Body of pancreas (tissue), 4 donors: ENCODE measurements at regions not wholly inside any gene's neighbourhood (a gene's known extent, or its start where the extent isn't known, plus 50 kb on each side); places are given as distances from the start of the nearest gene placed in this dataset.

Experiments used
- ATAC-seq: fragments of 150-250 bp; one replicate; pipeline ENCODE4 v1.9.1; 2016
- DNase-seq, 4 donors: peaks; one replicate each; pipeline ENCODE4 v3.0.0-alpha.2; 2019
- H3K27ac ChIP-seq, 4 donors: fragments of 200-600 bp; sonication (generic); 1 replicate in 3 of 4; 2 replicates in 1 of 4; pipeline versions ENCODE4 v1.5.1 to v1.6.1; 2016 to 2019; ENCODE audit warnings: mild to moderate bottlenecking in 1 of 4, mixed read lengths in 1 of 4, moderate library complexity in 1 of 4
- H3K27me3 ChIP-seq, 2 donors: fragments of 200-600 bp; sonication (generic); one replicate each; pipeline ENCODE4 v1.6.0; 2016; ENCODE audit warnings: mild to moderate bottlenecking in 1 of 2
- H3K36me3 ChIP-seq, 2 donors: fragments of 200-600 bp; sonication (generic); replicated peaks in 1 of 2; 2 replicates each; pipeline ENCODE4 v1.5.1; 2016; ENCODE audit warnings: low read depth in 2 of 2; ENCODE audit not compliant: insufficient read depth in 1 of 2
- H3K4me1 ChIP-seq: fragments of 200-600 bp; sonication (generic); one replicate; pipeline ENCODE4 v1.6.0; 2016
- H3K4me3 ChIP-seq, 2 donors: fragments of 200-600 bp; sonication (generic); 1 replicate in 1 of 2; 2 replicates in 1 of 2; pipeline ENCODE4 v1.5.1; 2016 to 2019
- H3K9me3 ChIP-seq, 3 donors: fragments of 200-600 bp; sonication (generic); 1 replicate in 2 of 3; 2 replicates in 1 of 3; pipeline ENCODE4 v1.5.1; 2016
- CTCF ChIP-seq, 7 experiments: fragments of 450-650 bp in 4 of 7; fragments of 200-600 bp in 3 of 7; sonication (generic) in 3 of 7; IDR thresholded peaks; one replicate each; pipeline ENCODE4 v1.5.1; 2016 to 2019; ENCODE audit warnings: antibody characterized with exemption in 7 of 7
- POLR2A ChIP-seq, 3 donors: fragments of 450-650 bp; IDR thresholded peaks; one replicate each; pipeline ENCODE4 v1.6.1; 2016; ENCODE audit warnings: antibody characterized with exemption in 3 of 3, mild to moderate bottlenecking in 2 of 3
- WGBS, 2 donors: methylation state at CpG; one replicate each; pipeline ENCODE4 v1.1.5; 2017; 5-methylcytosine and 5-hydroxymethylcytosine counted together
- intact Hi-C: fragments of 100-400 bp; cut with DNase I; formaldehyde crosslinking; loops from one replicate; pipeline ENCODE4 v1.15.1; 2023

GRCh38 chr14:56720703-56721460 lies 89.4 kb downstream of the OTX2 start:
- no peak for DNase-seq
- TF ChIP-seq POLR2A (IDR thresholded peaks at IDR 0.05) (no peak), CTCF (IDR thresholded peaks at IDR 0.05) (no peak)

DNA sequence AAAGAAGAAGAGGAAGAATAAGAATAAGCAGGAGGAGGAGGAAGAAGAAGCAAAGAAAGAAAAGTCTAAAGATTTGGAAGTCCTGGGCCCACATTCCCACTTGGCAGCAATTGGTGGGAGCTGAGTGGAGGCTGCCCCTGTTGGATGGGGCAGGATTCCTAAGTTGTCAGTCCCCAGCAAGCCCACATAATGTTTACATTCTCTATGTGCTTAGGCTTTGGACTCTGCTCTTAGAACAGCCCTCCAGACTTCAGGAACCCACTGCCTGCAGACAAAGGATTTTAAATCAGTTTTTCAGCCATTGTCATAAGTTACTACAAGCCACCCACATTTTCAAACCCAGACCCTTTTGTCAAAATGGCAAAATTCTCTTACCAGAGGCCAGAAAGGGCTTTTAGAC lies 92.0 kb downstream of the OTX2 start:
- no peaks in the 10 kb centered on the region for H3K36me3 ChIP-seq
- intact Hi-C loops = no loop called here
- H3K27me3 ChIP-seq = no peaks in the 10 kb centered on the region
- no peak overlapping the region for H3K27ac ChIP-seq
- TF ChIP-seq POLR2A (IDR thresholded peaks at IDR 0.05) = no peak
- TF ChIP-seq CTCF (IDR thresholded peaks at IDR 0.05) = no peak
- H3K9me3 ChIP-seq = no peaks in the 10 kb centered on the region
- ATAC-seq (no peak), DNase-seq (no peak)
- H3K4me3 ChIP-seq = no peak overlapping the region
- no peaks in the 10 kb centered on the region for H3K4me1 ChIP-seq

More at GRCh38 chr14:56720703-56721460, 89.4 kb downstream of the OTX2 start:
- intact Hi-C loops = no loop called here
- WGBS, 2 donors = 23 to 48% methylated on average over 4 of the region's 4 CpGs
- no peak overlapping the region for H3K27ac ChIP-seq
- H3K36me3 ChIP-seq = no peaks in the 10 kb centered on the region
- no peak for ATAC-seq
- no peaks in the 10 kb centered on the region for H3K4me1 ChIP-seq
- no peak overlapping the region for H3K4me3 ChIP-seq
- no peaks in the 10 kb centered on the region for H3K27me3 ChIP-seq
- H3K9me3 ChIP-seq = no peaks in the 10 kb centered on the region

GRCh38 chr14:56716705-56717104 lies 93.6 kb downstream of the OTX2 start:
- H3K27me3 ChIP-seq = no peaks in the 10 kb centered on the region
- DNase-seq (no peak), ATAC-seq (no peak)
- TF ChIP-seq CTCF (IDR thresholded peaks at IDR 0.05) = no peak
- TF ChIP-seq POLR2A (IDR thresholded peaks at IDR 0.05) = no peak
- 61 to 63% methylated on average over 2 of the region's 2 CpGs for WGBS, 2 donors
- H3K9me3 ChIP-seq = no peaks in the 10 kb centered on the region
- H3K27ac ChIP-seq = no peak overlapping the region
- intact Hi-C loops = no loop called here
- no peaks in the 10 kb centered on the region for H3K36me3 ChIP-seq
- H3K4me3 ChIP-seq = no peak overlapping the region
- H3K4me1 ChIP-seq = no peaks in the 10 kb centered on the region

- Histone ChIP-seq H3K27me3 (no peaks in the 10 kb centered on the region), H3K4me1 (no peaks in the 10 kb centered on the region), H3K4me3 (no peak overlapping the region), H3K27ac (no peak overlapping the region), H3K36me3 (no peaks in the 10 kb centered on the region), H3K9me3 (no peaks in the 10 kb centered on the region)
- intact Hi-C loops = no loop called here
- 62 to 71% methylated on average over 3 to 4 of the region's 4 CpGs for WGBS, 2 donors
- TF ChIP-seq POLR2A (IDR thresholded peaks at IDR 0.05) (no peak), CTCF (IDR thresholded peaks at IDR 0.05) (no peak)
- DNase-seq = no peak
- ATAC-seq = no peak
These were observed 94.3 kb downstream of the OTX2 start for GRCh38 chr14:56715938-56716337.

DNA sequence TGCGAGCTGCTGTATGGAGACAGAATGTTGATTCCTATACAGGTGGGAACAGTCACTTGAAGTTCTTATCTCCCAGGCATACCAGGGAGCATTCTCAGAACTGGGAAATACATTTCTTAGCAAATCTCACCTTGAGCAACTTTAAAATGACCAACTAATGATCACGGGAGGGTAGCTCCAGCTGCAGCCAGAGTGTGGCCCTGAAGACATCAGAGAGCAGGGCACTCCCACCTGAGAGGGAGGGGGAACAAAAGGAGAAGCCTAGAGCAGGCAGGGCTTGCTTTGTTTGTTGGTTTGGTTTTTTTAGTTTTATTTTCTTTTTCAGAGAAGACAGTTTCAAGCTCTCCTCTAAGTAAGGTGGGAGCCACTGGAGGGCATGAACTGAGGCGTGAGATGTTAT lies 101.1 kb downstream of the OTX2 start:
- Histone ChIP-seq H3K27me3 (no peaks in the 10 kb centered on the region), H3K36me3 (no peaks in the 10 kb centered on the region), H3K4me1 (peaks cover 9% of the 10 kb centered on the region), H3K4me3 (no peak overlapping the region), H3K9me3 (no peaks in the 10 kb centered on the region), H3K27ac (no peak overlapping the region)
- no peak for ATAC-seq
- intact Hi-C loops = no loop called here
- DNase-seq = no peak
- no peak for TF ChIP-seq CTCF (IDR thresholded peaks at IDR 0.05)
- no peak for TF ChIP-seq POLR2A (IDR thresholded peaks at IDR 0.05)
- 46% methylated on average over 3 of the region's 3 CpGs for WGBS, 2 donors
